NCI-H1105 treated with DMSO at 0.1 percent for 48 hours (cell line): ENCODE measurements at regions not wholly inside any gene's neighbourhood (a gene's known extent, or its start where the extent isn't known, plus 50 kb on each side); places are given as distances from the start of the nearest gene placed in this dataset.
A peak's percentile ranks its signal among the peaks of the same experiment; 100 is the strongest.
"Not testable (repeated sequence)": the region's sequence is repeated elsewhere in the genome, so short reads cannot be mapped to it uniquely, and the experiment has no call there.

ENCODE experiments used
- DNase-seq: peaks from one replicate; lab custom pipeline; 2025; lab: John Stamatoyannopoulos, UW

DNA sequence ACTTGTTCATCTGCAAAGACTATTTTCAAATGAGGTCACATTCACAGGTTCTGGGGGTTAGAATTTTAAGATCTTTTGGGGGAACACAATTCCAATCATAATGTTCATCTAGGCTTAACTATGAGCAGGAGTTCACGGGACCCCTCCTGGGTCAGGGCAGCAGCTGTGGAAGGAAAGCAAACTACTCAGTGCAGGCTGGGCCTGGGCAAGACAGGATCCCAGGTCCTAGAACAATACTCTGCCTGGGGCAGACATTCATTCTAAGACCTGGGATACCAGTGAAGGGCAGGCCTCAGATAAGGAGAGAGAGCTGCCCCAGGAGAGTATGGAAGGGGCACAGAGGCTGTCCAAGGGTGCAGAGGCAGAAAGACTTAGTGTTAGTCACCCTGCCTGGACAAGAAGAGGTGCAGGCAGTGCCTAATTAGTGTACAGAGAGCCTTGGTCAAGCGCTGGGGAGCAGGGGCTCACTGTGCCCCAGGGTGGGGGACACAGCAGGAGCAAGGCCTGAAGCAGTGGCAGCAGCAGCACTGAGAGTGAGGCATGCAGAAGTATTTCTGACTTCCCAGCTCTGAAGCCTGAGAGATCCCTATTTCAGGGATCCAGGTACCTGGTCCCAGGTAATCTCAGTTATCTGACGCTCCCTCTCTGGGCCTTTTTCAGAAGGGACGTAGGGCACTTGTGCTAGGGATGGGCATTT is 123.0 kb upstream of the MAMLD1 start:
- no peak for DNase-seq

DNA sequence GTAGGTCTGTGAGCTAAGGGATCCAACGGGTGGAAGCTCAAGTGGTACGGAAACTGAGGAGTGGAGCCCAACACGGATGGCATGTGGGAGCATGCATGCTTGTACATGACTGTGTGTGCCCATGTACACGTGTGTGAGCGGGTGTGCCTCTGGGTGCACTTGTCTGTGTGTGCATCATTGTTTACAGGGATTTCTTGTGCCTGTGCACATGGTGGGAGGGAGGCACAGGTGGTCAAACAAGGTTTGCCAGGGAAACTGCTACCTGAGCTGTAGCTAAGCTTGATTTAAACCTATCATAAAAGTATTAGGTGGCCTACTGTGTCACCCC is 122.5 kb upstream of the MAMLD1 start:
- DNase-seq, result no peak

GRCh38 chrX:150253959-150254620 is 109.0 kb upstream of the MAMLD1 start:
- DNase-seq, result no peak

- DNase-seq, result no peak
These were observed 108.2 kb upstream of the MAMLD1 start for GRCh38 chrX:150254909-150255308.

DNA sequence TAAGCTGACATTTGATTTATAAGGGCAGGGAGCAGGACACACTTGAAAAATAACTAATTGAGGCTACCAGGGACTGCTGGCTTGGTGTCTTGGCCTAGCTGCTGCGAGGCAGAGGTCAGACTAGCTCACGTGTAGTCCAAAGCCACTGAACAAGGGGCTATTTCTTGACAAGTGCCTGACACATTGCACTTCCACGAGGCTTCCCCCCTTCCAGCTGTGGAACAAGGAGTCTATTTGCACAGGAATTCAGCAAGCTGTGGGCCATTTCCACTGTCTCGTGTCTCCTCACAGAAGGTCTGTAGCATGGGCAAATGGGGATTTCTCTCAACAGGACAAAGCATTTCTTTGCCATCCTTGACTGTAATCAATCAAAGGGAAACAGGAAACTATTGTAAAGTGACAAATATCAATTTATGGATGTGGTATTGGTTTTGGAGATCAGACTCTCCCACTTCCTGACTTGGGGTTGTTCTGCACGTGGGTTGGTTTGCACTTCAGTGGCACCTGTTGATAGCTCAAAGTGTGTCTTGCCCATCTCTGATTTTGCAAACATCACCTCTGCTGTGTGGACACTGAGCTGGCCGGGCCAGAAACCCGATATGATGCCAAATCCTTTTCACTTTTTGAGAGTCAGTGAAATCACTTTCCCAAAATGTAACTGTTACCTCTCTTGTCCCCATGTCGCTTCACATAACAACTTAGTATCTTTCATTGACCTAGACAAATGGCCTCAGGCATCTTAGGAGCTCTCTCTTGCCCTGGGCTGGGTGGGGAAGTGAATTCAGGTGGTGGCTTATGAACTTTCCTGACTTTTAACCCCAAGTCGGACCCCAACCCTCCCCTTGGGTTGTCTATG is 107.4 kb upstream of the MAMLD1 start:
- DNase-seq, result no peak

DNA sequence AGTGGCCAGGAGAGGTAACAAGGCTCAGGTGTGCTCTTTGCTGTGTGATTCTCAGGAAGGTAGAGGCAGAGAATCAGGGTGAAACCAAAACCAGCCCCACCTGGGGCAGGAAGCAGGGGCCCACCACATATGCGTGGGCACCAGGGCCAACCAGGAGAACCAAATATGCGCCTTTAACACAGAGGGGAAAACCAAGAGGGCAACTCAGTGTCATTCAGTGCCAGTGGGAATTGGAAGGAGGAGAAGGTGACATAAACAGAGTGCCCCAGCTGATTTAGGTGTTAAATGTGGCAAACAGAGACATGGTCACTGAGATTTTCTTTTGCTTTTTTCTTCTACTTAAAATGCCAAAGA is 106.8 kb upstream of the MAMLD1 start:
- DNase-seq, result no peak

GRCh38 chrX:150257353-150258175 is 105.6 kb upstream of the MAMLD1 start:
- no peak for DNase-seq

- no peak for DNase-seq
These were observed 105.0 kb upstream of the MAMLD1 start for GRCh38 chrX:150258176-150258425.

GRCh38 chrX:150258463-150259430 is 104.4 kb upstream of the MAMLD1 start:
- no peak for DNase-seq

GRCh38 chrX:150262456-150262855 is 100.7 kb upstream of the MAMLD1 start:
- DNase-seq, result no peak

GRCh38 chrX:150268839-150269355 is 94.2 kb upstream of the MAMLD1 start:
- no peak for DNase-seq

DNA sequence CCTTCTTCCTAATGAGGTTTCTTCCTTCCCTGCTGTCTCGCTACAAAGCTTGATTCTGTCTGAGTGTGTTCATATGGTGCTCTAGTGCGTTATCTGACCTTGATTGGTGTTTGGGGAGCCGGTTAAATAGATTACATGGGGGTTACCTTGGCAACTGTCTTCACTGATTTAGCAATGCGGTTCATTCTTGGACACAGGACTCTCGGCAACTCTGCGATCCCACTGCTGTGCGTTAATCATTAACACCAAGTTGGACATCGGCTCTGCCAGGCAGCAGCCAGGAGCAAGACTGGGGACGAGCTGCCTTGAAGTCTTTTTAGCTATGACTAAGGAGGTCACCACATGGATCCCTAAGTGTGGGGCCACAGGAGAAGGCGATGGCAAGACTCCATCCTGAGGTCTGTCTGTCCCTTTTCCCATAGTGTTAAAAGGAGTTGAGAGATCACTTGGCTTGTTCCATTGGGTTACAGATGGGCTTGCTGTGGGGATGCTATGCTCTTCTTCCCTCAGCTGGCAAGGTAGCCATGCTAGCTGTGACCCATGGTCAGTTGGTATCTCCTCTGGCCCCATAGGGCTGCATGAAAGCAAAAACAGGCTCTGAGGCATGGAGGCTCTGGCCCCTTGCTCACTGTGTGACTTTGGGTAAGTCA is 93.4 kb upstream of the MAMLD1 start:
- DNase-seq, result no peak

GRCh38 chrX:150270622-150271021 is 92.5 kb upstream of the MAMLD1 start:
- DNase-seq, result no peak

DNA sequence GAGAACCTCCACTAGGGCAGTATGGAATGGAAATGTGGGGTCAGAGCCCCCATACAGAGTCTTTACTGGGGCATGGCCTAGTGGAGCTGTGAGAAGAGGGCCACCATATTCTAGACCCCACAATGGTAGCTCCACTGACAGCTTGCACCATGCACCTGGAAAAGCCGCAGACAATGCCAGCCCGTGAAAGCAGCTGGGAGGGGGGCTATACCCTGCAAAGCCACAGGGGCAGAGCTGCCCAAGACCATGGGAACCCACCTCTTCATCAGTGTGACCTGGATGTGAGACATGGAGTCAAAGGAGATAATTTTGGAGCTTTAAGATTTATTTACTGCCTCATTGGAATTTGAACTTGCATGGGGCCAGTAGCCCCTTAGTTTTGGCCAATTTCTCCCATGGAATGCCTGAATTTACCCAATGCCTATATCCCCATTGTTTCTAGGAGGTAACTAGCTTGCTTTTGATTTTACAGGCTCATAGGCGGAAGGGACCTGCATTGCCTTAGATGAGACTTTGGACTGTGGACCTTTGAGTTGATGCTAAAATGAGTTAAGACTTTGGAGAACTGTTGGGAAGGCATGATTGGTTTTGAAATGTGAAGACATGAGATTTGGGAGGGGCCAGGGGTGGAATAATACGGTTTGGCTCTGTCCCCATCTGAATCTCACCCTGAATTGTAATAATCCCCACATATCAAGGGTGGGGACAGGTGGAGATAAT is 89.4 kb upstream of the MAMLD1 start:
- DNase-seq, result not testable (repeated sequence)

DNA sequence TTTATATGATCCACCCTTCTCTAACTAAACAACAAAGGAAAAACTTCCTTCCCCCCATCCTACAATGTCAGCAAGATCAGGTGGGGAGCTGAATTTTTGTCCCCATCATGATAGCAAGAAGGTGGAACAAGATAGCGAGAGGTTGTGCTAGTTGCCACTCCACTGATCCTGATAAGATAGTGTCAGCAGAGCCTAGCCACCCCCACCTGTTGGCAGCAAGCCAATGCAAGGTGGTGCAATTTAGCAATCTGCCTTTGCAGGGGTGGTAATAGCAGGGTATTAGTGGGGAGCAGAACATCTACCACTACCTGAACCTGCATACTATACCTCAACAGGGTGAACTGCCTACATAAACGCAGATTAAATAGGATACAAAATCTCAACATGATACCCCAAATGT is 80.2 kb upstream of the MAMLD1 start:
- peak; percentile 15 for DNase-seq

- DNase-seq, result no peak
These were observed 72.1 kb upstream of the MAMLD1 start for GRCh38 chrX:150291014-150291413.

- DNase-seq, result no peak
These were observed 69.7 kb upstream of the MAMLD1 start for GRCh38 chrX:150293311-150294013.

- DNase-seq, result no peak
These were observed 64.1 kb upstream of the MAMLD1 start for GRCh38 chrX:150298841-150299551.

DNA sequence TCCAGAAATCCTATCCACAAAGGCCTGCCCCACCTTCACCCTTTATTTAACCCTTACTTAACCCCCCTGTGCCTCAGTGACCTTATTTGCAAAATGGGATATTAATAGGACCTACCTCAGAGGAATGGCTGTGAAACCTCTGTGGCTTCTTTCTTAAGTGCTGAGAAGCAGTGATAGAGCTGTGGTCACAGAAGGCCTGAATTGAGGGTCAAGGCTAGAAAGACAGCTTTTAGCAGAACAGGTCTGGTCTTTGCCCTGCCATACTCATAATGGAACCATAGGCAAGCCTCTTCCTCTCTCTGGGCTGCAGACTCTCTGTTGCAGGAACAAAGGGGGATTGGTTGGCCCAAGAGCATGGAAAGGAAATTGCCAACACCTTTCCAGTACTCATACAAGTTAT is 63.5 kb upstream of the MAMLD1 start:
- no peak for DNase-seq
